ENCODE measurements at regions not wholly inside any gene's neighbourhood (a gene's known extent, or its start where the extent isn't known, plus 50 kb on each side); places are given as distances from the start of the nearest gene placed in this dataset.
"Not testable (repeated sequence)": the region's sequence is repeated elsewhere in the genome, so short reads cannot be mapped to it uniquely, and the experiment has no call there.

GRCh38 chr20:22045956-22046507 is 340.6 kb downstream of the PAX1 start:
- TF ChIP-seq, protein P1, sequence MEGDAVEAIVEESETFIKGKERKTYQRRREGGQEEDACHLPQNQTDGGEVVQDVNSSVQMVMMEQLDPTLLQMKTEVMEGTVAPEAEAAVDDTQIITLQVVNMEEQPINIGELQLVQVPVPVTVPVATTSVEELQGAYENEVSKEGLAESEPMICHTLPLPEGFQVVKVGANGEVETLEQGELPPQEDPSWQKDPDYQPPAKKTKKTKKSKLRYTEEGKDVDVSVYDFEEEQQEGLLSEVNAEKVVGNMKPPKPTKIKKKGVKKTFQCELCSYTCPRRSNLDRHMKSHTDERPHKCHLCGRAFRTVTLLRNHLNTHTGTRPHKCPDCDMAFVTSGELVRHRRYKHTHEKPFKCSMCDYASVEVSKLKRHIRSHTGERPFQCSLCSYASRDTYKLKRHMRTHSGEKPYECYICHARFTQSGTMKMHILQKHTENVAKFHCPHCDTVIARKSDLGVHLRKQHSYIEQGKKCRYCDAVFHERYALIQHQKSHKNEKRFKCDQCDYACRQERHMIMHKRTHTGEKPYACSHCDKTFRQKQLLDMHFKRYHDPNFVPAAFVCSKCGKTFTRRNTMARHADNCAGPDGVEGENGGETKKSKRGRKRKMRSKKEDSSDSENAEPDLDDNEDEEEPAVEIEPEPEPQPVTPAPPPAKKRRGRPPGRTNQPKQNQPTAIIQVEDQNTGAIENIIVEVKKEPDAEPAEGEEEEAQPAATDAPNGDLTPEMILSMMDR (IDR thresholded peaks at IDR 0.05), result not testable (repeated sequence)
- TF ChIP-seq POLR2A, POLR2AphosphoS5 (IDR thresholded peaks at IDR 0.05): not testable (repeated sequence)
